ENCODE measurements at regions not wholly inside any gene's neighbourhood (a gene's known extent, or its start where the extent isn't known, plus 50 kb on each side); places are given as distances from the start of the nearest gene placed in this dataset.

GRCh38 chr18:59787998-59788790 lies 91.0 kb upstream of the CCBE1 start:
- peaks cover 0 to 4% of the 10 kb centered on the region in 2 donors for H3K27me3 ChIP-seq
- H3K27ac ChIP-seq, result no peak overlapping the region
- no peaks in the 10 kb centered on the region for H3K9me3 ChIP-seq
- H3K4me3 ChIP-seq, result no peak overlapping the region
- TF ChIP-seq CTCF (IDR thresholded peaks at IDR 0.05), result no peak
- no peak for DNase-seq
- H3K4me1 ChIP-seq, result no peaks in the 10 kb centered on the region
- intact Hi-C loops (cut with DNase I; ENCODE audit: low total_unique reads), result loop anchor here (10.0 kb wide), 1 partner anchor 83 kb away; no protein-coding TSS in a partner anchor
- H3K36me3 ChIP-seq, result no peaks in the 10 kb centered on the region

GRCh38 chr18:59784694-59785093 lies 87.5 kb upstream of the CCBE1 start:
- intact Hi-C loops (cut with DNase I; ENCODE audit: low total_unique reads), result loop anchor here (10.0 kb wide), 1 partner anchor 80 kb away; no protein-coding TSS in a partner anchor
- Histone ChIP-seq H3K27ac (no peak overlapping the region), H3K4me3 (no peak overlapping the region), H3K36me3 (no peaks in the 10 kb centered on the region), H3K27me3 (no peaks in the 10 kb centered on the region), H3K9me3 (no peaks in the 10 kb centered on the region), H3K4me1 (no peaks in the 10 kb centered on the region)
- TF ChIP-seq CTCF (IDR thresholded peaks at IDR 0.05), result no peak
- DNase-seq, result no peak

- no peak for DNase-seq
- H3K9me3 ChIP-seq, result no peaks in the 10 kb centered on the region
- TF ChIP-seq CTCF (IDR thresholded peaks at IDR 0.05), result peak in 1 of 2 experiments; percentile 4
These were observed 85.9 kb upstream of the CCBE1 start for GRCh38 chr18:59783138-59783537.

GRCh38 chr18:59779979-59780378 lies 82.8 kb upstream of the CCBE1 start:
- no peaks in the 10 kb centered on the region for H3K4me1 ChIP-seq
- no peak for DNase-seq
- no peak overlapping the region for H3K4me3 ChIP-seq
- H3K9me3 ChIP-seq, result no peaks in the 10 kb centered on the region
- no peaks in the 10 kb centered on the region for H3K27me3 ChIP-seq
- H3K36me3 ChIP-seq, result no peaks in the 10 kb centered on the region
- no peak for TF ChIP-seq CTCF (IDR thresholded peaks at IDR 0.05)
- no peak overlapping the region for H3K27ac ChIP-seq
- intact Hi-C loops (cut with DNase I; ENCODE audit: low total_unique reads), result loop anchor here (10.0 kb wide), 1 partner anchor 75 kb away; no protein-coding TSS in a partner anchor

More at GRCh38 chr18:59783138-59783537, 85.9 kb upstream of the CCBE1 start:
- H3K27ac ChIP-seq, result no peak overlapping the region
- intact Hi-C loops (cut with DNase I; ENCODE audit: low total_unique reads), result loop anchor here (10.0 kb wide), 1 partner anchor 78 kb away; no protein-coding TSS in a partner anchor
- no peaks in the 10 kb centered on the region for H3K27me3 ChIP-seq
- no peak overlapping the region for H3K4me3 ChIP-seq
- H3K36me3 ChIP-seq, result no peaks in the 10 kb centered on the region
- no peaks in the 10 kb centered on the region for H3K4me1 ChIP-seq

GRCh38 chr18:59778434-59778833 lies 81.2 kb upstream of the CCBE1 start:
- intact Hi-C loops (cut with DNase I; ENCODE audit: low total_unique reads), result no loop called here
- H3K4me1 ChIP-seq, result no peaks in the 10 kb centered on the region
- no peak overlapping the region for H3K4me3 ChIP-seq
- TF ChIP-seq CTCF (IDR thresholded peaks at IDR 0.05), result no peak
- H3K27ac ChIP-seq, result no peak overlapping the region
- H3K27me3 ChIP-seq, result no peaks in the 10 kb centered on the region
- H3K36me3 ChIP-seq, result no peaks in the 10 kb centered on the region
- no peak for DNase-seq
- no peaks in the 10 kb centered on the region for H3K9me3 ChIP-seq
